Left forelimb (tissue), 1 donor: ENCODE measurements at regions not wholly inside any gene's neighbourhood (a gene's known extent, or its start where the extent isn't known, plus 50 kb on each side); places are given as distances from the start of the nearest gene placed in this dataset.

Source experiments
- DNase-seq: peaks from one replicate; pipeline ENCODE4 v3.0.0-alpha.2; 2018; ENCODE audit warnings: low spot score

GRCh38 chr16:65672960-65673359, 551.1 kb upstream of the CDH11 start:
- no peak for DNase-seq

GRCh38 chr16:65671071-65671470, 549.2 kb upstream of the CDH11 start:
- no peak for DNase-seq

GRCh38 chr16:65668064-65668595, 546.3 kb upstream of the CDH11 start:
- no peak for DNase-seq

- DNase-seq: no peak
These were observed 545.2 kb upstream of the CDH11 start for GRCh38 chr16:65667011-65667578.

GRCh38 chr16:65666132-65666941, 544.5 kb upstream of the CDH11 start:
- DNase-seq: no peak

GRCh38 chr16:65665586-65665985, 543.7 kb upstream of the CDH11 start:
- DNase-seq: no peak

GRCh38 chr16:65663774-65664173, 541.9 kb upstream of the CDH11 start:
- no peak for DNase-seq

GRCh38 chr16:65662256-65662655, 540.4 kb upstream of the CDH11 start:
- no peak for DNase-seq

GRCh38 chr16:65661558-65661957, 539.7 kb upstream of the CDH11 start:
- no peak for DNase-seq

- no peak for DNase-seq
These were observed 538.5 kb upstream of the CDH11 start for GRCh38 chr16:65660390-65660789.

- DNase-seq: no peak
These were observed 537.9 kb upstream of the CDH11 start for GRCh38 chr16:65659758-65660157.

GRCh38 chr16:65658787-65659220, 536.9 kb upstream of the CDH11 start:
- no peak for DNase-seq

- DNase-seq: peak; percentile 73
These were observed 536.5 kb upstream of the CDH11 start for GRCh38 chr16:65658349-65658748.

GRCh38 chr16:65657556-65657955, 535.7 kb upstream of the CDH11 start:
- DNase-seq: no peak

- no peak for DNase-seq
These were observed 535.2 kb upstream of the CDH11 start for GRCh38 chr16:65657071-65657494.

- DNase-seq: no peak
These were observed 533.9 kb upstream of the CDH11 start for GRCh38 chr16:65655802-65656201.

GRCh38 chr16:65648101-65648500, 526.2 kb upstream of the CDH11 start:
- no peak for DNase-seq

GRCh38 chr16:65644821-65645220, 523.0 kb upstream of the CDH11 start:
- DNase-seq: no peak

- no peak for DNase-seq
These were observed 520.0 kb upstream of the CDH11 start for GRCh38 chr16:65641762-65642289.

GRCh38 chr16:65641049-65641761, 519.3 kb upstream of the CDH11 start:
- no peak for DNase-seq

GRCh38 chr16:65634833-65635232, 513.0 kb upstream of the CDH11 start:
- DNase-seq: no peak

GRCh38 chr16:65634291-65634690, 512.4 kb upstream of the CDH11 start:
- no peak for DNase-seq

- DNase-seq: no peak
These were observed 502.8 kb upstream of the CDH11 start for GRCh38 chr16:65624666-65625065.
